MM.1S (cell line): ENCODE measurements at regions not wholly inside any gene's neighbourhood (a gene's known extent, or its start where the extent isn't known, plus 50 kb on each side); places are given as distances from the start of the nearest gene placed in this dataset.

ENCODE experiments used
- EZH2 ChIP-seq: fragments of 300-600 bp; sonication (generic); optimal IDR thresholded peaks from 2 replicates; pipeline ENCODE3; 2017; ENCODE audit warnings: low read depth, mild to moderate bottlenecking, antibody characterized with exemption, low read length, mixed read lengths
- EZH2phosphoT487 ChIP-seq: fragments of 300-600 bp; sonication (generic); IDR thresholded peaks from 2 replicates; pipeline ENCODE4 v1.6.1; 2018; ENCODE audit warnings: antibody characterized with exemption, low read length
- TF ChIP-seq, protein P1 (sequence below): fragments of 300-600 bp; sonication (generic); IDR thresholded peaks from 2 replicates; pipeline ENCODE4 v1.5.1; 2016; ENCODE audit warnings: antibody characterized with exemption, low read length, mixed read lengths

- TF ChIP-seq, protein P1, sequence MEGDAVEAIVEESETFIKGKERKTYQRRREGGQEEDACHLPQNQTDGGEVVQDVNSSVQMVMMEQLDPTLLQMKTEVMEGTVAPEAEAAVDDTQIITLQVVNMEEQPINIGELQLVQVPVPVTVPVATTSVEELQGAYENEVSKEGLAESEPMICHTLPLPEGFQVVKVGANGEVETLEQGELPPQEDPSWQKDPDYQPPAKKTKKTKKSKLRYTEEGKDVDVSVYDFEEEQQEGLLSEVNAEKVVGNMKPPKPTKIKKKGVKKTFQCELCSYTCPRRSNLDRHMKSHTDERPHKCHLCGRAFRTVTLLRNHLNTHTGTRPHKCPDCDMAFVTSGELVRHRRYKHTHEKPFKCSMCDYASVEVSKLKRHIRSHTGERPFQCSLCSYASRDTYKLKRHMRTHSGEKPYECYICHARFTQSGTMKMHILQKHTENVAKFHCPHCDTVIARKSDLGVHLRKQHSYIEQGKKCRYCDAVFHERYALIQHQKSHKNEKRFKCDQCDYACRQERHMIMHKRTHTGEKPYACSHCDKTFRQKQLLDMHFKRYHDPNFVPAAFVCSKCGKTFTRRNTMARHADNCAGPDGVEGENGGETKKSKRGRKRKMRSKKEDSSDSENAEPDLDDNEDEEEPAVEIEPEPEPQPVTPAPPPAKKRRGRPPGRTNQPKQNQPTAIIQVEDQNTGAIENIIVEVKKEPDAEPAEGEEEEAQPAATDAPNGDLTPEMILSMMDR, result no peak
- TF ChIP-seq EZH2 (no peak), EZH2phosphoT487 (no peak)
These were observed 87.5 kb downstream of the LLPH start for GRCh38 chr12:66043035-66043434.
